GM12875 (cell line): ENCODE measurements at regions not wholly inside any gene's neighbourhood (a gene's known extent, or its start where the extent isn't known, plus 50 kb on each side); places are given as distances from the start of the nearest gene placed in this dataset.
"Not testable (repeated sequence)": the region's sequence is repeated elsewhere in the genome, so short reads cannot be mapped to it uniquely, and the experiment has no call there.

ENCODE experiments used
- H3K4me3 ChIP-seq: one replicate; pipeline ENCODE4 v1.5.1; 2011; ENCODE audit warnings: low read depth, low read length, control low read depth
- CTCF ChIP-seq: IDR thresholded peaks from 2 replicates; pipeline ENCODE4 v1.5.1; 2011; ENCODE audit warnings: low read depth, mild to moderate bottlenecking, control low read depth, inconsistent platforms, low read length, moderate library complexity, borderline replicate concordance; ENCODE audit not compliant: insufficient read depth

- TF ChIP-seq CTCF, result no peak
- H3K4me3 ChIP-seq, result no peak overlapping the region
Measured at GRCh38 chr2:210966330-210966729, 409.9 kb downstream of the CPS1 start.

- TF ChIP-seq CTCF, result no peak
- no peak overlapping the region for H3K4me3 ChIP-seq
Measured at GRCh38 chr2:210971431-210971830, 415.0 kb downstream of the CPS1 start.

GRCh38 chr2:210986806-210987205 lies 430.4 kb downstream of the CPS1 start:
- H3K4me3 ChIP-seq, result not testable (repeated sequence)

- TF ChIP-seq CTCF, result no peak
- H3K4me3 ChIP-seq, result no peak overlapping the region
Measured at GRCh38 chr2:210991107-210991506, 434.7 kb downstream of the CPS1 start.

GRCh38 chr2:210994104-210994503 lies 437.7 kb downstream of the CPS1 start:
- no peak overlapping the region for H3K4me3 ChIP-seq
- TF ChIP-seq CTCF, result no peak

GRCh38 chr2:210997373-210997772 lies 441.0 kb downstream of the CPS1 start:
- no peak overlapping the region for H3K4me3 ChIP-seq

GRCh38 chr2:210998334-210998733 lies 441.9 kb downstream of the CPS1 start:
- no peak overlapping the region for H3K4me3 ChIP-seq
- no peak for TF ChIP-seq CTCF

More at GRCh38 chr2:210997373-210997772, 441.0 kb downstream of the CPS1 start:
- TF ChIP-seq CTCF, result no peak

GRCh38 chr2:211014376-211014775 lies 458.0 kb downstream of the CPS1 start:
- TF ChIP-seq CTCF, result no peak
- no peak overlapping the region for H3K4me3 ChIP-seq
